K562 (cell line): ENCODE measurements at regions not wholly inside any gene's neighbourhood (a gene's known extent, or its start where the extent isn't known, plus 50 kb on each side); places are given as distances from the start of the nearest gene placed in this dataset.

Experiments
- ATAC-seq: fragments of 200-7000 bp; cut with Tn5 transposase; 3 replicates; pipeline ENCODE4 v1.9.1; 2020; ENCODE audit warnings: moderate library complexity
- BruUV-seq: library from RNA; stranded (reverse); fragments of 400-500 nt; replicated peaks from 2 replicates; lab custom pipeline; 2021; lab: Mats Ljungman, UMichigan
- CTCF ChIA-PET: fragments of 300-600 bp; formaldehyde crosslinking; extraction: SDS; loops from one replicate; lab custom pipeline; 2021; ENCODE audit warnings: low intra/inter-chr PET ratio; lab: Yijun Ruan, JAX
- POLR2A ChIA-PET: fragments of 300-600, 350-650 bp; sonication (Branson Sonifier 250); formaldehyde crosslinking; extraction: SDS; loops from one replicate; lab custom pipeline; 2021; ENCODE audit warnings: antibody characterized with exemption, inconsistent platforms; lab: Yijun Ruan, JAX
- DNase-seq, 4 experiments: peaks; one replicate each; pipeline versions ENCODE4 v3.0.0 to v3.0.0-alpha.2; 2011 to 2018; ENCODE audit warnings: low spot score in 3 of 4, mixed read lengths in 3 of 4; ENCODE audit errors: extremely low read depth in 1 of 4
- FAIRE-seq: peaks from 2 replicates; lab custom pipeline; 2011; peaks lifted over from hg19 to GRCh38; lab: Jason Lieb, UNC
- H2AFZ ChIP-seq: 2 replicates; pipeline ENCODE4 v1.6.0; 2011; ENCODE audit warnings: low read depth, low read length, control low read depth, inconsistent platforms
- H3K27ac ChIP-seq: fragments of 200-600 bp; 3 replicates; pipeline ENCODE4 v1.8.0; 2011; ENCODE audit warnings: low read depth, mild to moderate bottlenecking, control low read depth, inconsistent platforms, low read length, moderate library complexity, mixed read lengths; ENCODE audit errors: extremely low read depth
- H3K27me3 ChIP-seq, 2 experiments: fragments of 300-600 bp in 1 of 2; 2 replicates in 1 of 2; 3 replicates in 1 of 2; pipeline versions ENCODE4 v1.6.0 to v1.8.0; 2011; ENCODE audit warnings: inconsistent platforms in 2 of 2, low read length in 2 of 2, mild to moderate bottlenecking in 1 of 2, mixed read lengths in 1 of 2, moderate library complexity in 1 of 2; ENCODE audit not compliant: control insufficient read depth in 2 of 2, insufficient read depth in 2 of 2
- H3K36me3 ChIP-seq: fragments of 300-600 bp; 3 replicates; pipeline ENCODE4 v1.8.0; 2011; ENCODE audit warnings: mild to moderate bottlenecking, low read length, inconsistent platforms; ENCODE audit not compliant: control insufficient read depth, insufficient read depth
- H3K4me1 ChIP-seq, 2 experiments: fragments of 200-600 bp in 1 of 2; replicated peaks in 1 of 2; 2 replicates in 1 of 2; 3 replicates in 1 of 2; pipeline versions ENCODE4 v1.5.1 to v1.8.0; 2011; ENCODE audit warnings: inconsistent platforms in 2 of 2, low read length in 2 of 2, mild to moderate bottlenecking in 1 of 2, mixed read lengths in 1 of 2, moderate library complexity in 1 of 2; ENCODE audit not compliant: control insufficient read depth in 2 of 2, insufficient read depth in 2 of 2
- H3K4me2 ChIP-seq: 2 replicates; pipeline ENCODE4 v1.6.1; 2011; ENCODE audit warnings: low read length, control low read depth, inconsistent platforms, mixed read lengths; ENCODE audit not compliant: insufficient read depth
- H3K4me3 ChIP-seq: fragments of 200-600 bp; sonication (generic), shearing (Covaris generic); 2 replicates; pipeline ENCODE4 v1.5.1; 2016; ENCODE audit warnings: control low read depth, inconsistent platforms
- H3K79me2 ChIP-seq: fragments of 200-600 bp; 3 replicates; pipeline ENCODE4 v1.8.0; 2011; ENCODE audit warnings: low read length, inconsistent platforms; ENCODE audit not compliant: control insufficient read depth, insufficient read depth
- H3K9ac ChIP-seq, 2 experiments: 2 replicates each; pipeline versions ENCODE4 v1.6.0 to v1.6.1; 2011; ENCODE audit warnings: low read depth in 2 of 2, low read length in 2 of 2, control low read depth in 1 of 2, inconsistent platforms in 1 of 2, mild to moderate bottlenecking in 1 of 2, mixed read lengths in 1 of 2; ENCODE audit not compliant: insufficient read depth in 1 of 2
- H3K9me1 ChIP-seq: one replicate; pipeline ENCODE4 v1.6.0; 2011; ENCODE audit warnings: inconsistent platforms, mild to moderate bottlenecking, low read length, moderate library complexity; ENCODE audit not compliant: control insufficient read depth, insufficient read depth
- H3K9me3 ChIP-seq: replicated peaks from 2 replicates; pipeline ENCODE4 v1.5.1; 2011; ENCODE audit warnings: low read depth, low read length, inconsistent platforms; ENCODE audit not compliant: control insufficient read depth, insufficient read depth
- H4K20me1 ChIP-seq: replicated peaks from 2 replicates; pipeline ENCODE4 v1.6.1; 2011; ENCODE audit warnings: low read length, inconsistent platforms, mixed read lengths; ENCODE audit not compliant: control insufficient read depth, insufficient read depth
- HNRNPK ChIP-seq: fragments of 200-400 bp; formaldehyde crosslinking; IDR thresholded peaks from one replicate; pipeline ENCODE4 v1.6.1; 2018; ENCODE audit warnings: mild to moderate bottlenecking, low read depth, low read length; ENCODE audit not compliant: poor library complexity, severe bottlenecking
- HNRNPUL1 ChIP-seq: fragments of 200-400 bp; formaldehyde crosslinking; IDR thresholded peaks from 2 replicates; pipeline ENCODE4 v1.6.1; 2017; ENCODE audit warnings: low read length
- NFIC ChIP-seq: fragments of 450-650 bp; IDR thresholded peaks from 2 replicates; pipeline ENCODE4 v1.6.1; 2017; ENCODE audit warnings: mild to moderate bottlenecking, inconsistent platforms
- NR2C1 ChIP-seq, 2 experiments: fragments of 450-650 bp; IDR thresholded peaks; 2 replicates each; pipeline ENCODE4 v1.6.1; 2017; ENCODE audit warnings: mild to moderate bottlenecking in 2 of 2, antibody characterized with exemption in 1 of 2, inconsistent platforms in 1 of 2, missing compliant biosample characterization in 1 of 2, missing genetic modification characterization in 1 of 2
- NUFIP1 ChIP-seq: fragments of 450-650 bp; IDR thresholded peaks from 2 replicates; pipeline ENCODE4 v1.6.1; 2018; ENCODE audit not compliant: partially characterized antibody
- PPARD ChIP-seq: fragments of 250-450 bp; sonication (Bioruptor Pico); IDR thresholded peaks from 2 replicates; pipeline ENCODE4 v1.8.0; 2022; ENCODE audit warnings: inconsistent platforms, mild to moderate bottlenecking, moderate library complexity
- PRMT5 ChIP-seq: sonication (generic); formaldehyde crosslinking; IDR thresholded peaks from 2 replicates; pipeline ENCODE4 v1.5.0; 2020; ENCODE audit warnings: missing genetic modification reagents
- SIRT6 ChIP-seq: IDR thresholded peaks from one replicate; pipeline ENCODE4 v1.6.1; 2012; ENCODE audit warnings: low read depth, mild to moderate bottlenecking, control low read depth, inconsistent platforms, low read length, moderate library complexity
- SRSF1 ChIP-seq: fragments of 200-400 bp; formaldehyde crosslinking; IDR thresholded peaks from 2 replicates; pipeline ENCODE4 v1.6.1; 2017; ENCODE audit warnings: mild to moderate bottlenecking, low read depth, low read length, moderate library complexity
- TAF15 ChIP-seq: fragments of 200-400 bp; formaldehyde crosslinking; IDR thresholded peaks from 2 replicates; pipeline ENCODE4 v1.6.1; 2017; ENCODE audit warnings: mild to moderate bottlenecking, low read depth, low read length, moderate library complexity
- WGBS: fragments of 100-300 bp; shearing (Covaris generic); methylation state at CpG from one replicate; pipeline ENCODE4 v1.1.6; 2016; ENCODE audit warnings: low coverage, mixed read lengths; ENCODE audit not compliant: insufficient coverage; ENCODE audit errors: missing lambda C conversion rate; 5-methylcytosine and 5-hydroxymethylcytosine counted together
- in situ Hi-C: fragments of 300-500 bp; cut with MboI; formaldehyde crosslinking; loops from 4 replicates; pipeline ENCODE4 v1.15.0; 2018; ENCODE audit warnings: inconsistent platforms, mixed read lengths
- intact Hi-C: fragments of 100-400 bp; cut with micrococcal nuclease; formaldehyde crosslinking; loops from 2 replicates; pipeline ENCODE4 v1.14.2; 2022
- TF ChIP-seq, protein P1 (sequence below): fragments of 450-650 bp; IDR thresholded peaks from 2 replicates; pipeline ENCODE4 v1.6.1; 2017; ENCODE audit warnings: mild to moderate bottlenecking, moderate library complexity

- TF ChIP-seq, protein P1, sequence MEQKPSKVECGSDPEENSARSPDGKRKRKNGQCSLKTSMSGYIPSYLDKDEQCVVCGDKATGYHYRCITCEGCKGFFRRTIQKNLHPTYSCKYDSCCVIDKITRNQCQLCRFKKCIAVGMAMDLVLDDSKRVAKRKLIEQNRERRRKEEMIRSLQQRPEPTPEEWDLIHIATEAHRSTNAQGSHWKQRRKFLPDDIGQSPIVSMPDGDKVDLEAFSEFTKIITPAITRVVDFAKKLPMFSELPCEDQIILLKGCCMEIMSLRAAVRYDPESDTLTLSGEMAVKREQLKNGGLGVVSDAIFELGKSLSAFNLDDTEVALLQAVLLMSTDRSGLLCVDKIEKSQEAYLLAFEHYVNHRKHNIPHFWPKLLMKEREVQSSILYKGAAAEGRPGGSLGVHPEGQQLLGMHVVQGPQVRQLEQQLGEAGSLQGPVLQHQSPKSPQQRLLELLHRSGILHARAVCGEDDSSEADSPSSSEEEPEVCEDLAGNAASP, result no peak
Measured at GRCh38 chr2:6325616-6326015, 540.1 kb downstream of the CMPK2 start (continued).

DNA sequence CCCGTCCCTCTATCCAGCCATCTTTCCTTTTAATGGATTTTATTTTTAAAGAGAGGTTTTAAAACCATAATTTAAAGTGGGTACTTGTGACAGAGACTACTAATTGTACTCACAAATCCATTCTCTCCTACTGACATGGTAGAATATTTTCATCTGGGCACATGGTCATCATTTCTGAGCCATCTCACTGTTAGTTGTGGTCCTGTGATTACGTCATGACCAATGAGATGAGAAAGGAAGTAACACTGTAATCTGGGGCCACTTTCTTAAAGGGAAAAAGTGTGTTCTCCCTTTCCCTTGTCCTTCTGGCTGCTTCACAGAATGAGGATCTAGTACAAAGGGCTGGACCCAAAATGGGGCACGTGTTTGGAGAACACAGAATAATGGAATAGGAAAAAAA, 538.7 kb downstream of the CMPK2 start:
- Histone ChIP-seq H3K4me3 (no peak overlapping the region), H3K79me2 (no peaks in the 10 kb centered on the region), H3K9me1 (no peaks in the 10 kb centered on the region), H3K9me3 (no peaks in the 10 kb centered on the region), H3K9ac (no peak overlapping the region), H4K20me1 (no peaks in the 10 kb centered on the region), H3K4me1 (no peaks in the 10 kb centered on the region), H3K27me3 (no peaks in the 10 kb centered on the region), H3K27ac (no peak overlapping the region), H3K36me3 (no peaks in the 10 kb centered on the region), H2AFZ (no peak overlapping the region), H3K4me2 (no peak overlapping the region)
- ChIA-PET POLR2A (no interaction called here), CTCF (no interaction called here)
- in situ Hi-C loops, result no loop called here
- ATAC-seq (no peak), FAIRE-seq (no peak), DNase-seq (no peak)
- TF ChIP-seq NR2C1 (IDR thresholded peaks at IDR 0.05) (no peak), NR2C1 (tag; IDR thresholded peaks at IDR 0.05) (no peak), TAF15 (no peak), PRMT5 (CRISPR knock-in tag) (no peak), SRSF1 (no peak), HNRNPK (no peak), SIRT6 (no peak), NUFIP1 (no peak), HNRNPUL1 (no peak), PPARD (CRISPR knock-in tag) (no peak), NFIC (no peak)
- 2% methylated on average over 3 of the region's 3 CpGs for WGBS
- BruUV-seq, result no TSS peak
- intact Hi-C loops, result no loop called here
